ENCODE measurements at regions not wholly inside any gene's neighbourhood (a gene's known extent, or its start where the extent isn't known, plus 50 kb on each side); places are given as distances from the start of the nearest gene placed in this dataset.

DNA sequence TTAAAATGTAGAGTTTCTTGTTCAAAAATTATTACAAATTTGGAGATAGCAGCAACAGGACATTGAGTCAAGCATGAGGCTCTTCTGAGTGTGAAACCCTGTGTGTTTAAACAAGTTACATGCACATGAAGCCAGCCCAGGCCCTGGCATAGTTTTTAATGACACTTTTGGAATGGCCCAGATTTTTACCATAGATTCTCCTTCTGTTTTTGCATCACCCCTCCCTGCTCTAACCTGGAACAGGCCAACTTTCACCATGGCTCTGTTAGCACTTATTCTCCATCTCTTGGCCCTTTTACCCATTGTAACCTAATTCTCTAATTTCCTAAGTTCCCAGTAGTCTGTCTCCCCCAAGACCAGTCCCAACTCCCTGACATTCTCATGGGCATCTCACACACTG is 63.1 kb upstream of the PRSS23 start:
- TF ChIP-seq SNAI2 (CRISPR knock-in tag; IDR thresholded peaks at IDR 0.05) (no peak), ZC3H10 (CRISPR knock-in tag; IDR thresholded peaks at IDR 0.05) (no peak), TSHZ2 (CRISPR knock-in tag; IDR thresholded peaks at IDR 0.05) (no peak)
- ATAC-seq = no peak

GRCh38 chr11:86736291-86737143 is 63.8 kb upstream of the PRSS23 start:
- TF ChIP-seq ARNTL (CRISPR knock-in tag; IDR thresholded peaks at IDR 0.05; ENCODE audit: borderline replicate concordance, low read depth) (no peak), RARB (CRISPR knock-in tag; IDR thresholded peaks at IDR 0.05) (no peak), ZNF70 (CRISPR knock-in tag; IDR thresholded peaks at IDR 0.05) (no peak), TSHZ2 (CRISPR knock-in tag; IDR thresholded peaks at IDR 0.05) (no peak), TCF4 (CRISPR knock-in tag; IDR thresholded peaks at IDR 0.05; ENCODE audit: borderline replicate concordance) (no peak), ZNF8 (CRISPR knock-in tag; IDR thresholded peaks at IDR 0.05) (no peak), OSR1 (CRISPR knock-in tag; IDR thresholded peaks at IDR 0.05) (no peak)
- TF ChIP-seq, protein P1, sequence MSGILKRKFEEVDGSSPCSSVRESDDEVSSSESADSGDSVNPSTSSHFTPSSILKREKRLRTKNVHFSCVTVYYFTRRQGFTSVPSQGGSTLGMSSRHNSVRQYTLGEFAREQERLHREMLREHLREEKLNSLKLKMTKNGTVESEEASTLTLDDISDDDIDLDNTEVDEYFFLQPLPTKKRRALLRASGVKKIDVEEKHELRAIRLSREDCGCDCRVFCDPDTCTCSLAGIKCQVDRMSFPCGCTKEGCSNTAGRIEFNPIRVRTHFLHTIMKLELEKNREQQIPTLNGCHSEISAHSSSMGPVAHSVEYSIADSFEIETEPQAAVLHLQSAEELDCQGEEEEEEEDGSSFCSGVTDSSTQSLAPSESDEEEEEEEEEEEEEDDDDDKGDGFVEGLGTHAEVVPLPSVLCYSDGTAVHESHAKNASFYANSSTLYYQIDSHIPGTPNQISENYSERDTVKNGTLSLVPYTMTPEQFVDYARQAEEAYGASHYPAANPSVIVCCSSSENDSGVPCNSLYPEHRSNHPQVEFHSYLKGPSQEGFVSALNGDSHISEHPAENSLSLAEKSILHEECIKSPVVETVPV (CRISPR knock-in tag; IDR thresholded peaks at IDR 0.05) = no peak
- TF ChIP-seq, protein P2, sequence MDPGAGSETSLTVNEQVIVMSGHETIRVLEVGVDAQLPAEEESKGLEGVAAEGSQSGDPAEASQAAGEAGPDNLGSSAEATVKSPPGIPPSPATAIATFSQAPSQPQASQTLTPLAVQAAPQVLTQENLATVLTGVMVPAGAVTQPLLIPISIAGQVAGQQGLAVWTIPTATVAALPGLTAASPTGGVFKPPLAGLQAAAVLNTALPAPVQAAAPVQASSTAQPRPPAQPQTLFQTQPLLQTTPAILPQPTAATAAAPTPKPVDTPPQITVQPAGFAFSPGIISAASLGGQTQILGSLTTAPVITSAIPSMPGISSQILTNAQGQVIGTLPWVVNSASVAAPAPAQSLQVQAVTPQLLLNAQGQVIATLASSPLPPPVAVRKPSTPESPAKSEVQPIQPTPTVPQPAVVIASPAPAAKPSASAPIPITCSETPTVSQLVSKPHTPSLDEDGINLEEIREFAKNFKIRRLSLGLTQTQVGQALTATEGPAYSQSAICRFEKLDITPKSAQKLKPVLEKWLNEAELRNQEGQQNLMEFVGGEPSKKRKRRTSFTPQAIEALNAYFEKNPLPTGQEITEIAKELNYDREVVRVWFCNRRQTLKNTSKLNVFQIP (CRISPR knock-in tag; IDR thresholded peaks at IDR 0.05; ENCODE audit: borderline replicate concordance, low read depth) = no peak
- ATAC-seq = peak; percentile 3; the same call in 2 of the 3 replicates

GRCh38 chr11:86735451-86736290 is 63.3 kb upstream of the ME3 start:
- peak; percentile 72 for ATAC-seq
- no peak for TF ChIP-seq PPARA (CRISPR knock-in tag; IDR thresholded peaks at IDR 0.05; ENCODE audit: borderline replicate concordance)
- no peak for TF ChIP-seq PATZ1 (CRISPR knock-in tag; IDR thresholded peaks at IDR 0.05; ENCODE audit: borderline replicate concordance)
- no peak for TF ChIP-seq BACH2 (CRISPR knock-in tag; IDR thresholded peaks at IDR 0.05; ENCODE audit: borderline replicate concordance)
- TF ChIP-seq, protein P2 (CRISPR knock-in tag; IDR thresholded peaks at IDR 0.05; ENCODE audit: borderline replicate concordance, low read depth) = no peak
- no peak for TF ChIP-seq ZNF8 (CRISPR knock-in tag; IDR thresholded peaks at IDR 0.05)
- no peak for TF ChIP-seq TSHZ2 (CRISPR knock-in tag; IDR thresholded peaks at IDR 0.05)
- TF ChIP-seq RARB (CRISPR knock-in tag; IDR thresholded peaks at IDR 0.05) = no peak
- TF ChIP-seq GLIS3 (CRISPR knock-in tag; IDR thresholded peaks at IDR 0.05) = no peak
- TF ChIP-seq ZNF70 (CRISPR knock-in tag; IDR thresholded peaks at IDR 0.05) = no peak
- no peak for TF ChIP-seq ZFP3 (CRISPR knock-in tag; IDR thresholded peaks at IDR 0.05)
- TF ChIP-seq OSR1 (CRISPR knock-in tag; IDR thresholded peaks at IDR 0.05) = no peak
- TF ChIP-seq ESRRG (CRISPR knock-in tag; IDR thresholded peaks at IDR 0.05) = no peak
- no peak for TF ChIP-seq ARNTL (CRISPR knock-in tag; IDR thresholded peaks at IDR 0.05; ENCODE audit: borderline replicate concordance, low read depth)
